ENCODE measurements at regions not wholly inside any gene's neighbourhood (a gene's known extent, or its start where the extent isn't known, plus 50 kb on each side); places are given as distances from the start of the nearest gene placed in this dataset.

DNA sequence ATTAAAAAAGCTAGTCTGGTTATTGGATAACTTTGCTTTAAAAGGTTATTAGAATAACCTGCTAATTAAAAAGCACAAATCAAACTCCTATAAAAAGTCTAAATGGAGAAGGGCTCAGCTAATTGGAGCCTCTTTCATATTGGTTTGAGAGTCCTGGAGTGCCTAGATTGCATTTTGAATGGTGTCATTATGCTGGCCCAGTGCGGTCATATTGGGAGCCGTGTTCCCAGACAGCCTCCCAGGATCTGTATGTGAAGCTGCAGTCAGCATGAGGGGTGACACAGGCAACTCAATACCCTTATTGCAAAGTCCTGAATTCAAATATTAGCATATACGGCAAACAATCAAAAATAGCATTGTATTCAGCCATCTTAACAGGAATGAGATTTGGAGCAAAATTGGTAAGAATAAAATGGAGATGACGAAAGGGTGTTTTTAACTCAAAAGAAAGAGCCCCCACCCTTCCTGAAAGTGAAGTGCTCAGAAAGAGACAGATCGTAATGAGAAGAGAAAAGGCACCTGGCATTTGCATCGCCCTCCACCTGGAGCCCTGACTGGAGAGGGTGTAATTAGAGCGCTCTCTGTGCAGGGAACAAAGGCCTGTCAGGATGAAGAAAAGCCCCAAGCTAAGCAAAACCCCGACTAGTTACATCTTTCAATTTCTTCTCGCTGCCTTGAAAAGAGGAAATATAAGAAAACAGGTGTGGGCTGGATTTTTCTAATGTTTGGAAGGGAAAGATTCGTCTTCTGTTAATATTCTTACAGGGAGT, 621.0 kb upstream of the ADAMTS16 start:
- no peaks in the 10 kb centered on the region for H3K36me3 Mint-ChIP-seq
- H3K27ac Mint-ChIP-seq: no peak overlapping the region
- no peak overlapping the region for H3K4me3 Mint-ChIP-seq
- H3K27me3 Mint-ChIP-seq (ENCODE audit: low read depth): peaks cover 28% of the 10 kb centered on the region
- no peak for DNase-seq (ENCODE audit: low spot score in 2 of 2, unreplicated experiment in 2 of 2)
- H3K9me3 Mint-ChIP-seq: no peaks in the 10 kb centered on the region
- no peak for TF ChIP-seq CTCF (IDR thresholded peaks at IDR 0.05; ENCODE audit: unreplicated experiment)
- peaks cover 25% of the 10 kb centered on the region for H3K4me1 Mint-ChIP-seq

GRCh38 chr5:4520559-4520958, 619.6 kb upstream of the ADAMTS16 start:
- no peak overlapping the region for H3K27ac Mint-ChIP-seq
- DNase-seq (ENCODE audit: low spot score in 2 of 2, unreplicated experiment in 2 of 2): no peak
- H3K9me3 Mint-ChIP-seq: no peaks in the 10 kb centered on the region
- H3K4me3 Mint-ChIP-seq: no peak overlapping the region
- no peaks in the 10 kb centered on the region for H3K36me3 Mint-ChIP-seq
- peaks cover 14% of the 10 kb centered on the region for H3K4me1 Mint-ChIP-seq
- TF ChIP-seq CTCF (IDR thresholded peaks at IDR 0.05; ENCODE audit: unreplicated experiment): no peak
- H3K27me3 Mint-ChIP-seq (ENCODE audit: low read depth): peaks cover 34% of the 10 kb centered on the region

- no peak for DNase-seq (ENCODE audit: low spot score in 2 of 2, unreplicated experiment in 2 of 2)
- Mint-ChIP-seq H3K4me3 (no peak overlapping the region), H3K36me3 (no peaks in the 10 kb centered on the region), H3K9me3 (peaks cover 3% of the 10 kb centered on the region), H3K4me1 (no peaks in the 10 kb centered on the region), H3K27me3 (ENCODE audit: low read depth) (peaks cover 35% of the 10 kb centered on the region), H3K27ac (no peak overlapping the region)
- TF ChIP-seq CTCF (IDR thresholded peaks at IDR 0.05; ENCODE audit: unreplicated experiment): no peak
Observed at GRCh38 chr5:4523038-4523437, 617.1 kb upstream of the ADAMTS16 start.

GRCh38 chr5:4531756-4532704, 608.1 kb upstream of the ADAMTS16 start:
- Mint-ChIP-seq H3K9me3 (no peaks in the 10 kb centered on the region), H3K4me1 (peaks cover 13% of the 10 kb centered on the region), H3K4me3 (no peak overlapping the region), H3K27ac (peak overlapping the region; percentile 2), H3K27me3 (ENCODE audit: low read depth) (peaks cover 31% of the 10 kb centered on the region), H3K36me3 (no peaks in the 10 kb centered on the region)
- TF ChIP-seq CTCF (IDR thresholded peaks at IDR 0.05; ENCODE audit: unreplicated experiment): no peak
- no peak for DNase-seq (ENCODE audit: low spot score in 2 of 2, unreplicated experiment in 2 of 2)

DNA sequence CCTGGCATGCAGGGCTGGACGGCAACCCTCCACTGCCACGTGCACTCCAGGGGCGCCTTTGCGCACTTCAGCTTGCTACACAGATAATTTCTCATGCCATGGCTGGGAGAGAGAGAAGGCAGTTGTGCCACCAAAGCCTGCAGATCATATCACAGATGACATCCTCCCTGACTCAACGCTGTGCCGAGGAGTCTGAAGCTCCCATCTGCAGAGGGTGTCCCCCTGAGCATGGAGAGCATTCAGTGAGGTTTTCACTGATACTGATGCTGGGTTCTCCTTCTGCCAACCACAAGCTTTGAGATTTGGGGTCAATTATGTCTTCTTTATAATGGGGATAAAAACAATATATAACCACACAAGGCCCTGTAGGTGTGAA, 607.4 kb upstream of the ADAMTS16 start:
- Mint-ChIP-seq H3K9me3 (no peaks in the 10 kb centered on the region), H3K36me3 (no peaks in the 10 kb centered on the region), H3K27me3 (ENCODE audit: low read depth) (peaks cover 31% of the 10 kb centered on the region), H3K27ac (no peak overlapping the region), H3K4me3 (no peak overlapping the region), H3K4me1 (peaks cover 13% of the 10 kb centered on the region)
- no peak for TF ChIP-seq CTCF (IDR thresholded peaks at IDR 0.05; ENCODE audit: unreplicated experiment)
- no peak for DNase-seq (ENCODE audit: low spot score in 2 of 2, unreplicated experiment in 2 of 2)
